ENCODE measurements at regions not wholly inside any gene's neighbourhood (a gene's known extent, or its start where the extent isn't known, plus 50 kb on each side); places are given as distances from the start of the nearest gene placed in this dataset.

GRCh38 chr1:157307491-157307890, 169.3 kb upstream of the ETV3 start:
- Histone ChIP-seq H3K36me3 (ENCODE audit: low read depth) (no peaks in the 10 kb centered on the region), H2AFZ (no peak overlapping the region), H3K27ac (no peak overlapping the region), H4K20me1 (ENCODE audit: insufficient read depth) (no peaks in the 10 kb centered on the region), H3K4me3 (no peak overlapping the region), H3K4me1 (ENCODE audit: insufficient read depth) (no peaks in the 10 kb centered on the region), H3K9ac (no peak overlapping the region), H3K79me2 (ENCODE audit: insufficient read depth) (no peaks in the 10 kb centered on the region), H3K4me2 (ENCODE audit: unreplicated experiment) (no peak overlapping the region), H3F3A (ENCODE audit: insufficient read depth) (no peaks in the 10 kb centered on the region), H3K9me3 (ENCODE audit: low read depth) (no peaks in the 10 kb centered on the region), H3K9me2 (ENCODE audit: insufficient read depth) (no peaks in the 10 kb centered on the region), H3K27me3 (replicated peaks; ENCODE audit: insufficient read depth) (peaks cover 13% of the 10 kb centered on the region)
- 8 to 40% methylated on average over 1 of the region's 1 CpG for WGBS, 2 experiments (ENCODE audit: low coverage in 1 of 2, low lambda C conversion rate in 2 of 2, missing lambda C conversion rate in 2 of 2)
- TF ChIP-seq EZH2 (IDR thresholded peaks at IDR 0.05; ENCODE audit: insufficient read depth, poor library complexity, severe bottlenecking) (no peak), EZH2phosphoT487 (IDR thresholded peaks at IDR 0.05; ENCODE audit: insufficient read depth, low read depth) (no peak)
- no peak for DNase-seq
- in situ Hi-C loops (cut with MboI): no loop called here

DNA sequence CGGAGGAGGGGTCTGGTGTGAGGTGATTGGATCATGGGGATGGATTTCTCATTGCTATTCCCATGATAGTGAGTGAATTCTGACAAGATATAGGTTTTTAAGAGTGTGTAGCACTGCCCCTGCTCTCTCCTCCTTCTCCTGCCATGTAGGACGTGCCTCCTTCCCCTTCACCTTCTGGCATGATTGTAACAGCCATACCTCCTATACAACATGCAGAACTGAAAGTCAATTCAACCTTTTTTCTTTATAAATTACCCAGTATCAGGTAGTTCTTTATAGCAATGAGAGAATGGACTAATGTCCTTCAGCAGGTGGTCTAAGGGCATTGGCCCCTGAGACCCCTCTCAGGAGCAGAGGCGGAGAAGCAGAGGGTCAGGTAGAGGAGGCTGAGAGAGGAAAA, 168.7 kb upstream of the ETV3 start:
- Histone ChIP-seq H3K27ac (no peak overlapping the region), H3K4me1 (ENCODE audit: insufficient read depth) (no peaks in the 10 kb centered on the region), H3K9me3 (ENCODE audit: low read depth) (no peaks in the 10 kb centered on the region), H2AFZ (no peak overlapping the region), H3K79me2 (ENCODE audit: insufficient read depth) (no peaks in the 10 kb centered on the region), H3K9me2 (ENCODE audit: insufficient read depth) (no peaks in the 10 kb centered on the region), H3K4me2 (ENCODE audit: unreplicated experiment) (no peak overlapping the region), H3K4me3 (no peak overlapping the region), H3K27me3 (replicated peaks; ENCODE audit: insufficient read depth) (peaks cover 13% of the 10 kb centered on the region), H3F3A (ENCODE audit: insufficient read depth) (no peaks in the 10 kb centered on the region), H4K20me1 (ENCODE audit: insufficient read depth) (no peaks in the 10 kb centered on the region), H3K36me3 (ENCODE audit: low read depth) (no peaks in the 10 kb centered on the region), H3K9ac (no peak overlapping the region)
- in situ Hi-C loops (cut with MboI): no loop called here
- TF ChIP-seq EZH2 (IDR thresholded peaks at IDR 0.05; ENCODE audit: insufficient read depth, poor library complexity, severe bottlenecking) (no peak), EZH2phosphoT487 (IDR thresholded peaks at IDR 0.05; ENCODE audit: insufficient read depth, low read depth) (no peak)
- WGBS, 2 experiments (ENCODE audit: low coverage in 1 of 2, low lambda C conversion rate in 2 of 2, missing lambda C conversion rate in 2 of 2): 5 to 7% methylated on average over 3 of the region's 3 CpGs
- no peak for DNase-seq

DNA sequence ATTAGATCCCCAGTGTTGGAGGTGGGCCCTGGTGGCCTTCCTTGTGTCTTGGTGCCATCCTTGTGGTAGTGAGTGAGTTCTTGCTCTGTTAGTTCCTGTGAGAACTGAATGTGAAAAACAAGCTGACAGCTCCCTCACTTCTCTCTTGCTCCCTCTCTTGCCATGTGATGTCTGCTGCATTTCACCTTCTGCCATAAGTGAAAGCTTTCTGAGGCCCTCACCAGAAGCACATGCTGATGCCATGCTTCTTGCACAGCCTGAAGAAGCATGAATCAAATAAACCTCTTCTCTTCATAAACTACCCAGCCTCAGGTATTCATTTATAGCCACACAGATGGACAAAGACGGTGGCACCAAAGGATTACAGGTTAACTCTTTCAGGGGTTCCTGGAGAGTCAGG, 166.1 kb upstream of the ETV3 start:
- no peak overlapping the region for H3K9ac ChIP-seq
- no peaks in the 10 kb centered on the region for H3K9me3 ChIP-seq (ENCODE audit: low read depth)
- no peaks in the 10 kb centered on the region for H3F3A ChIP-seq (ENCODE audit: insufficient read depth)
- no peaks in the 10 kb centered on the region for H3K4me1 ChIP-seq (ENCODE audit: insufficient read depth)
- no peaks in the 10 kb centered on the region for H3K9me2 ChIP-seq (ENCODE audit: insufficient read depth)
- WGBS, 2 experiments (ENCODE audit: low coverage in 1 of 2, low lambda C conversion rate in 2 of 2, missing lambda C conversion rate in 2 of 2): 16 to 21% methylated on average over 1 of the region's 1 CpG
- no peak overlapping the region for H3K4me2 ChIP-seq (ENCODE audit: unreplicated experiment)
- peaks cover 13% of the 10 kb centered on the region; the same call in 1 of the 2 replicates for H3K27me3 ChIP-seq (replicated peaks; ENCODE audit: insufficient read depth)
- H3K36me3 ChIP-seq (ENCODE audit: low read depth): no peaks in the 10 kb centered on the region
- H3K27ac ChIP-seq: no peak overlapping the region
- no peaks in the 10 kb centered on the region for H3K79me2 ChIP-seq (ENCODE audit: insufficient read depth)
- H3K4me3 ChIP-seq: no peak overlapping the region
- no peaks in the 10 kb centered on the region for H4K20me1 ChIP-seq (ENCODE audit: insufficient read depth)
- no peak for DNase-seq
- TF ChIP-seq EZH2phosphoT487 (IDR thresholded peaks at IDR 0.05; ENCODE audit: insufficient read depth, low read depth) (no peak), EZH2 (IDR thresholded peaks at IDR 0.05; ENCODE audit: insufficient read depth, poor library complexity, severe bottlenecking) (no peak)
- in situ Hi-C loops (cut with MboI): no loop called here
- no peak overlapping the region for H2AFZ ChIP-seq

- H3K4me2 ChIP-seq (ENCODE audit: unreplicated experiment): no peak overlapping the region
- H3F3A ChIP-seq (ENCODE audit: insufficient read depth): no peaks in the 10 kb centered on the region
- no peaks in the 10 kb centered on the region for H3K9me2 ChIP-seq (ENCODE audit: insufficient read depth)
- in situ Hi-C loops (cut with MboI): no loop called here
- H3K9me3 ChIP-seq (ENCODE audit: low read depth): no peaks in the 10 kb centered on the region
- WGBS, 2 experiments (ENCODE audit: low coverage in 1 of 2, low lambda C conversion rate in 2 of 2, missing lambda C conversion rate in 2 of 2): 17 to 20% methylated on average over 4 of the region's 4 CpGs
- no peak overlapping the region for H2AFZ ChIP-seq
- peaks cover 13% of the 10 kb centered on the region; the same call in 1 of the 2 replicates for H3K27me3 ChIP-seq (replicated peaks; ENCODE audit: insufficient read depth)
- DNase-seq: no peak
- H3K36me3 ChIP-seq (ENCODE audit: low read depth): no peaks in the 10 kb centered on the region
- TF ChIP-seq EZH2 (IDR thresholded peaks at IDR 0.05; ENCODE audit: insufficient read depth, poor library complexity, severe bottlenecking): no peak
- no peak for TF ChIP-seq EZH2phosphoT487 (IDR thresholded peaks at IDR 0.05; ENCODE audit: insufficient read depth, low read depth)
- H3K4me3 ChIP-seq: no peak overlapping the region
- H3K79me2 ChIP-seq (ENCODE audit: insufficient read depth): no peaks in the 10 kb centered on the region
- no peak overlapping the region for H3K27ac ChIP-seq
- no peaks in the 10 kb centered on the region for H4K20me1 ChIP-seq (ENCODE audit: insufficient read depth)
- H3K9ac ChIP-seq: no peak overlapping the region
- H3K4me1 ChIP-seq (ENCODE audit: insufficient read depth): no peaks in the 10 kb centered on the region
Measured at GRCh38 chr1:157302724-157303123, 164.5 kb upstream of the ETV3 start.

DNA sequence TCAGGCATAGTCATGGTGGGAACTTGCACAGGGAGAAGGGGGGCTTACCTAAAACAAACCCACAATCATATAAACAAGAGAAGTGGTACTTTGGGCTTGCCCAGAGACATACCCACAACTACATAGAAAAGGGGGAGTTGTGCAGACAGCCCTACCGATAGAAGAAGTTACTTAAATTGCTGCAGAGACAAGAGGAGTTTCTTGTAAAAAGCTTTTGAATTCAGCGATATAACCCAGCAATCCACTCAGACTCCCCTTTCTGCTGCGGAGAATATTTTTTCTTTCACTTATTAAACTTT, 164.0 kb upstream of the ETV3 start:
- TF ChIP-seq EZH2 (IDR thresholded peaks at IDR 0.05; ENCODE audit: insufficient read depth, poor library complexity, severe bottlenecking) (no peak), EZH2phosphoT487 (IDR thresholded peaks at IDR 0.05; ENCODE audit: insufficient read depth, low read depth) (no peak)
- Histone ChIP-seq H2AFZ (no peak overlapping the region), H3K9ac (no peak overlapping the region), H3K4me2 (ENCODE audit: unreplicated experiment) (no peak overlapping the region), H3K27me3 (replicated peaks; ENCODE audit: insufficient read depth) (peaks cover 13% of the 10 kb centered on the region; the same call in 1 of the 2 replicates), H3K36me3 (ENCODE audit: low read depth) (no peaks in the 10 kb centered on the region), H3K79me2 (ENCODE audit: insufficient read depth) (no peaks in the 10 kb centered on the region), H3F3A (ENCODE audit: insufficient read depth) (no peaks in the 10 kb centered on the region), H3K4me1 (ENCODE audit: insufficient read depth) (no peaks in the 10 kb centered on the region), H3K4me3 (no peak overlapping the region), H3K27ac (no peak overlapping the region), H4K20me1 (ENCODE audit: insufficient read depth) (no peaks in the 10 kb centered on the region), H3K9me2 (ENCODE audit: insufficient read depth) (no peaks in the 10 kb centered on the region), H3K9me3 (ENCODE audit: low read depth) (no peaks in the 10 kb centered on the region)
- in situ Hi-C loops (cut with MboI): no loop called here
- DNase-seq: no peak
- 45 to 52% methylated on average over 3 of the region's 3 CpGs for WGBS, 2 experiments (ENCODE audit: low coverage in 1 of 2, low lambda C conversion rate in 2 of 2, missing lambda C conversion rate in 2 of 2)
